SU-DHL-6 (cell line): ENCODE measurements at regions not wholly inside any gene's neighbourhood (a gene's known extent, or its start where the extent isn't known, plus 50 kb on each side); places are given as distances from the start of the nearest gene placed in this dataset.

Experiments
- EZH2phosphoT487 ChIP-seq: fragments of 200-600 bp; sonication (generic), shearing (Covaris generic); conservative IDR thresholded peaks from 2 replicates; pipeline ENCODE4 v1.6.1; 2018; ENCODE audit warnings: mild to moderate bottlenecking, antibody characterized with exemption, low read length, moderate library complexity, mixed read lengths
- TF ChIP-seq, protein P1 (sequence below): fragments of 200-600 bp; sonication (generic); IDR thresholded peaks from one replicate; pipeline ENCODE4 v1.5.1; 2017; ENCODE audit warnings: antibody characterized with exemption, mild to moderate bottlenecking, low read length, moderate library complexity; ENCODE audit not compliant: insufficient read depth, poor library complexity, severe bottlenecking

GRCh38 chr3:105316331-105316730 is 50.4 kb upstream of the ALCAM start:
- TF ChIP-seq, protein P1, sequence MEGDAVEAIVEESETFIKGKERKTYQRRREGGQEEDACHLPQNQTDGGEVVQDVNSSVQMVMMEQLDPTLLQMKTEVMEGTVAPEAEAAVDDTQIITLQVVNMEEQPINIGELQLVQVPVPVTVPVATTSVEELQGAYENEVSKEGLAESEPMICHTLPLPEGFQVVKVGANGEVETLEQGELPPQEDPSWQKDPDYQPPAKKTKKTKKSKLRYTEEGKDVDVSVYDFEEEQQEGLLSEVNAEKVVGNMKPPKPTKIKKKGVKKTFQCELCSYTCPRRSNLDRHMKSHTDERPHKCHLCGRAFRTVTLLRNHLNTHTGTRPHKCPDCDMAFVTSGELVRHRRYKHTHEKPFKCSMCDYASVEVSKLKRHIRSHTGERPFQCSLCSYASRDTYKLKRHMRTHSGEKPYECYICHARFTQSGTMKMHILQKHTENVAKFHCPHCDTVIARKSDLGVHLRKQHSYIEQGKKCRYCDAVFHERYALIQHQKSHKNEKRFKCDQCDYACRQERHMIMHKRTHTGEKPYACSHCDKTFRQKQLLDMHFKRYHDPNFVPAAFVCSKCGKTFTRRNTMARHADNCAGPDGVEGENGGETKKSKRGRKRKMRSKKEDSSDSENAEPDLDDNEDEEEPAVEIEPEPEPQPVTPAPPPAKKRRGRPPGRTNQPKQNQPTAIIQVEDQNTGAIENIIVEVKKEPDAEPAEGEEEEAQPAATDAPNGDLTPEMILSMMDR, result no peak
- TF ChIP-seq EZH2phosphoT487, result no peak
